Endothelial cell of umbilical vein (primary cell): ENCODE measurements at regions not wholly inside any gene's neighbourhood (a gene's known extent, or its start where the extent isn't known, plus 50 kb on each side); places are given as distances from the start of the nearest gene placed in this dataset.

ENCODE experiments used
- BruUV-seq: library from RNA; stranded (reverse); fragments of 400-500 nt; replicated peaks from 2 replicates; lab custom pipeline; 2021; lab: Mats Ljungman, UMichigan
- CTCF ChIA-PET: fragments of 300-600, 350-600 bp; sonication (Branson Sonifier 250); formaldehyde crosslinking; loops from one replicate; lab custom pipeline; 2021; ENCODE audit warnings: antibody characterized with exemption, inconsistent platforms; lab: Charles Lee
- POLR2A ChIA-PET: fragments of 300-600, 350-600 bp; sonication (Branson Sonifier 250); formaldehyde crosslinking; loops from one replicate; lab custom pipeline; 2021; ENCODE audit warnings: antibody characterized with exemption, inconsistent platforms; lab: Charles Lee
- DNase-seq: peaks from one replicate; pipeline ENCODE4 v3.0.0-alpha.2; 2011; ENCODE audit warnings: low read depth, low spot score
- FAIRE-seq: peaks from 2 replicates; lab custom pipeline; 2011; peaks lifted over from hg19 to GRCh38; lab: Jason Lieb, UNC
- H2AFZ ChIP-seq: 2 replicates; pipeline ENCODE4 v1.6.0; 2012; ENCODE audit warnings: low read depth, low read length, control low read depth, inconsistent platforms
- H3K27ac ChIP-seq: 2 replicates; pipeline ENCODE4 v1.5.1; 2011; ENCODE audit warnings: low read depth, mild to moderate bottlenecking, control low read depth, low read length, moderate library complexity; ENCODE audit not compliant: insufficient read depth
- H3K27me3 ChIP-seq, 2 experiments: 2 replicates each; pipeline versions ENCODE4 v1.6.0 to v1.6.1; 2011; ENCODE audit warnings: low read length in 2 of 2, mixed read lengths in 1 of 2; ENCODE audit not compliant: control insufficient read depth in 2 of 2, insufficient read depth in 2 of 2
- H3K36me3 ChIP-seq, 2 experiments: 2 replicates in 1 of 2; 3 replicates in 1 of 2; pipeline ENCODE4 v1.5.1; 2011; ENCODE audit warnings: low read length in 2 of 2, mild to moderate bottlenecking in 1 of 2, moderate library complexity in 1 of 2; ENCODE audit not compliant: control insufficient read depth in 2 of 2, insufficient read depth in 2 of 2; ENCODE audit errors: extremely low read depth in 1 of 2
- H3K4me1 ChIP-seq: 3 replicates; pipeline ENCODE4 v1.5.1; 2011; ENCODE audit warnings: mild to moderate bottlenecking, low read length; ENCODE audit not compliant: control insufficient read depth, insufficient read depth; ENCODE audit errors: extremely low read depth
- H3K4me2 ChIP-seq: 2 replicates; pipeline ENCODE4 v1.6.1; 2011; ENCODE audit warnings: low read length, control low read depth, mixed read lengths; ENCODE audit not compliant: insufficient read depth
- H3K4me3 ChIP-seq, 3 experiments: fragments of 200-600 bp in 1 of 3; sonication (generic), shearing (Covaris generic) in 1 of 3; replicated peaks in 1 of 3; 2 replicates each; pipeline ENCODE4 v1.5.1; 2011 to 2016; ENCODE audit warnings: control low read depth in 3 of 3, low read length in 3 of 3, mild to moderate bottlenecking in 2 of 3, inconsistent platforms in 1 of 3, low read depth in 1 of 3, moderate library complexity in 1 of 3; ENCODE audit not compliant: insufficient read depth in 1 of 3
- H3K79me2 ChIP-seq: 2 replicates; pipeline ENCODE4 v1.6.0; 2012; ENCODE audit warnings: low read length, inconsistent platforms; ENCODE audit not compliant: control insufficient read depth, insufficient read depth
- H3K9ac ChIP-seq: replicated peaks from 2 replicates; pipeline ENCODE3; 2011; ENCODE audit warnings: low read length, control low read depth; ENCODE audit not compliant: insufficient read depth; ENCODE audit errors: extremely low read depth
- H3K9me1 ChIP-seq: replicated peaks from 3 replicates; pipeline ENCODE4 v1.6.0; 2011; ENCODE audit warnings: mild to moderate bottlenecking, low read length; ENCODE audit not compliant: control insufficient read depth, insufficient read depth; ENCODE audit errors: extremely low read depth
- H3K9me3 ChIP-seq: replicated peaks from 2 replicates; pipeline ENCODE4 v1.5.1; 2012; ENCODE audit warnings: low read length, inconsistent platforms; ENCODE audit not compliant: control insufficient read depth, insufficient read depth
- H4K20me1 ChIP-seq: replicated peaks from 2 replicates; pipeline ENCODE3; 2011; ENCODE audit warnings: mild to moderate bottlenecking, low read length; ENCODE audit not compliant: control insufficient read depth, insufficient read depth; ENCODE audit errors: extremely low read depth
- CTCF ChIP-seq, 2 donors: IDR thresholded peaks; 1 replicate in 1 of 2; 2 replicates in 1 of 2; pipeline ENCODE4 v1.5.1; 2011; ENCODE audit warnings: low read length in 2 of 2, mild to moderate bottlenecking in 2 of 2, moderate library complexity in 2 of 2, control low read depth in 1 of 2, inconsistent platforms in 1 of 2, low read depth in 1 of 2; ENCODE audit not compliant: insufficient read depth in 1 of 2; ENCODE audit errors: extremely low read depth in 1 of 2
- EZH2 ChIP-seq: IDR thresholded peaks from 2 replicates; pipeline ENCODE4 v1.6.1; 2012; ENCODE audit warnings: borderline replicate concordance, low read depth, mild to moderate bottlenecking, moderate library complexity, low read length, inconsistent platforms; ENCODE audit not compliant: severe bottlenecking
- FOS ChIP-seq: IDR thresholded peaks from 2 replicates; pipeline ENCODE4 v1.6.1; 2011; ENCODE audit warnings: mild to moderate bottlenecking, low read length, moderate library complexity, borderline replicate concordance; ENCODE audit not compliant: insufficient read depth
- GATA2 ChIP-seq: IDR thresholded peaks from 2 replicates; pipeline ENCODE4 v1.7.0; 2011; ENCODE audit warnings: low read depth, mild to moderate bottlenecking, moderate library complexity, mixed read lengths, low read length; ENCODE audit not compliant: insufficient read length, insufficient read depth
- JUN ChIP-seq: IDR thresholded peaks from 2 replicates; pipeline ENCODE4 v1.6.1; 2011; ENCODE audit warnings: borderline replicate concordance, low read depth; ENCODE audit not compliant: insufficient read length, insufficient read depth
- MAX ChIP-seq: IDR thresholded peaks from 2 replicates; pipeline ENCODE4 v1.6.1; 2011; ENCODE audit not compliant: insufficient read depth, insufficient read length
- MYC ChIP-seq: IDR thresholded peaks from one replicate; pipeline ENCODE4 v1.6.1; 2011; ENCODE audit warnings: mild to moderate bottlenecking, low read depth, low read length
- POLR2A ChIP-seq: IDR thresholded peaks from 2 replicates; pipeline ENCODE4 v1.6.1; 2012; ENCODE audit warnings: low read depth, mild to moderate bottlenecking, control low read depth, low read length
- POLR2AphosphoS5 ChIP-seq: IDR thresholded peaks from 2 replicates; pipeline ENCODE4 v1.6.1; 2012; ENCODE audit warnings: low read depth, mild to moderate bottlenecking, control low read depth, low read length, moderate library complexity; ENCODE audit not compliant: insufficient read depth
- dilution Hi-C: fragments of 300-500 bp; cut with MboI; formaldehyde crosslinking; loops from one replicate; pipeline ENCODE4 v1.15.0; 2019; ENCODE audit warnings: low sequenced_read_pairs; ENCODE audit not compliant: extremely low pct_ligation_motif_present
- intact Hi-C: fragments of 100-400 bp; cut with micrococcal nuclease; formaldehyde crosslinking; loops from one replicate; pipeline ENCODE4 v1.10.0; 2022

GRCh38 chr11:37505406-37505805 is 907.4 kb upstream of the RAG2 start:
- TF ChIP-seq GATA2 (no peak), MYC (no peak), CTCF (IDR thresholded peaks at IDR 0.05; ENCODE audit: extremely low read depth in 1 of 2, insufficient read depth in 1 of 2, low read depth in 1 of 2, low read length in 2 of 2) (no peak)
- CTCF ChIA-PET: no interaction called here
- H3K4me2 ChIP-seq: no peak overlapping the region
- H3K36me3 ChIP-seq: no peaks in the 10 kb centered on the region
- H3K27ac ChIP-seq: no peak overlapping the region
- no peaks in the 10 kb centered on the region for H3K27me3 ChIP-seq
- H3K4me1 ChIP-seq: no peaks in the 10 kb centered on the region
- H3K9me3 ChIP-seq: no peaks in the 10 kb centered on the region
- H3K79me2 ChIP-seq: no peaks in the 10 kb centered on the region
- no peak overlapping the region for H3K4me3 ChIP-seq
- dilution Hi-C loops: no loop called here
- no peak for FAIRE-seq
- POLR2A ChIA-PET: no interaction called here
- H2AFZ ChIP-seq: no peak overlapping the region
- no peaks in the 10 kb centered on the region for H3K9me1 ChIP-seq
- intact Hi-C loops: no loop called here
- BruUV-seq: no TSS peak
- H4K20me1 ChIP-seq: no peaks in the 10 kb centered on the region
- no peak overlapping the region for H3K9ac ChIP-seq
- DNase-seq: no peak

- TF ChIP-seq GATA2 (no peak), POLR2A (no peak), FOS (no peak), MAX (no peak), POLR2AphosphoS5 (no peak), JUN (no peak), CTCF (IDR thresholded peaks at IDR 0.05; ENCODE audit: extremely low read depth in 1 of 2, insufficient read depth in 1 of 2, low read depth in 1 of 2, low read length in 2 of 2) (no peak), MYC (no peak), EZH2 (no peak)
- CTCF ChIA-PET: no interaction called here
- DNase-seq (no peak), FAIRE-seq (no peak)
- Histone ChIP-seq H4K20me1 (no peaks in the 10 kb centered on the region), H3K9ac (no peak overlapping the region), H3K27me3 (no peaks in the 10 kb centered on the region), H3K9me1 (no peaks in the 10 kb centered on the region), H2AFZ (no peak overlapping the region), H3K9me3 (no peaks in the 10 kb centered on the region), H3K79me2 (no peaks in the 10 kb centered on the region), H3K4me1 (no peaks in the 10 kb centered on the region), H3K27ac (no peak overlapping the region), H3K4me2 (no peak overlapping the region), H3K36me3 (no peaks in the 10 kb centered on the region), H3K4me3 (no peak overlapping the region)
- intact Hi-C loops: no loop called here
- dilution Hi-C loops: no loop called here
- no TSS peak for BruUV-seq
- POLR2A ChIA-PET: no interaction called here
Measured at GRCh38 chr11:37504921-37505320, 906.9 kb upstream of the RAG2 start.
